CD8-positive, alpha-beta memory T cell (primary cell): ENCODE measurements at regions not wholly inside any gene's neighbourhood (a gene's known extent, or its start where the extent isn't known, plus 50 kb on each side); places are given as distances from the start of the nearest gene placed in this dataset.

ENCODE experiments used
- CTCF ChIA-PET: fragments of 350-600 bp; sonication (Branson Sonifier 250); formaldehyde crosslinking; loops from one replicate; lab custom pipeline; 2021; ENCODE audit warnings: antibody characterized with exemption; lab: Charles Lee
- POLR2A ChIA-PET: fragments of 350-600 bp; sonication (Branson Sonifier 250); formaldehyde crosslinking; loops from one replicate; lab custom pipeline; 2021; ENCODE audit warnings: antibody characterized with exemption; lab: Charles Lee
- DNase-seq, 5 donors: peaks; one replicate each; pipeline versions ENCODE4 v3.0.0 to v3.0.0-alpha.2; 2020 to 2022; ENCODE audit warnings: mixed read lengths in 1 of 5
- H3K27ac ChIP-seq: one replicate; pipeline ENCODE4 v1.7.0; 2013; ENCODE audit warnings: low read depth, mild to moderate bottlenecking, low read length, moderate library complexity
- H3K27me3 ChIP-seq: 2 replicates; pipeline ENCODE4 v1.7.0; 2013; ENCODE audit warnings: low read length, mild to moderate bottlenecking; ENCODE audit not compliant: insufficient read depth, poor library complexity, severe bottlenecking
- H3K36me3 ChIP-seq: 2 replicates; pipeline ENCODE4 v1.7.0; 2013; ENCODE audit warnings: mild to moderate bottlenecking, low read length, moderate library complexity; ENCODE audit not compliant: insufficient read depth
- H3K4me1 ChIP-seq: 2 replicates; pipeline ENCODE4 v1.7.0; 2013; ENCODE audit warnings: mild to moderate bottlenecking, low read length, moderate library complexity; ENCODE audit not compliant: insufficient read depth
- H3K4me3 ChIP-seq: 2 replicates; pipeline ENCODE4 v1.7.0; 2013; ENCODE audit warnings: mild to moderate bottlenecking, low read length
- H3K9me3 ChIP-seq: 2 replicates; pipeline ENCODE4 v1.7.0; 2013; ENCODE audit warnings: mild to moderate bottlenecking, low read length
- H3K27ac Mint-ChIP-seq, 8 donors: one replicate each; pipeline ENCODE4 v1.8.0; 2020 to 2021; ENCODE audit warnings: mixed read lengths in 8 of 8, mild to moderate bottlenecking in 6 of 8, inconsistent platforms in 3 of 8, moderate library complexity in 3 of 8
- H3K27me3 Mint-ChIP-seq, 2 donors: one replicate each; pipeline ENCODE4 v1.8.0; 2020 to 2021; ENCODE audit warnings: mixed read lengths in 2 of 2, mild to moderate bottlenecking in 1 of 2, moderate library complexity in 1 of 2
- H3K36me3 Mint-ChIP-seq, 3 donors: one replicate each; pipeline ENCODE4 v1.8.0; 2020 to 2021; ENCODE audit warnings: mixed read lengths in 3 of 3, inconsistent platforms in 1 of 3, mild to moderate bottlenecking in 1 of 3
- H3K4me1 Mint-ChIP-seq, 3 donors: one replicate each; pipeline ENCODE4 v1.8.0; 2020 to 2021; ENCODE audit warnings: mixed read lengths in 3 of 3, inconsistent platforms in 1 of 3, mild to moderate bottlenecking in 1 of 3
- H3K4me3 Mint-ChIP-seq, 7 donors: one replicate each; pipeline ENCODE4 v1.8.0; 2020 to 2021; ENCODE audit warnings: mixed read lengths in 7 of 7, mild to moderate bottlenecking in 6 of 7, moderate library complexity in 4 of 7, inconsistent platforms in 2 of 7
- H3K9me3 Mint-ChIP-seq, 5 donors: one replicate each; pipeline ENCODE4 v1.8.0; 2020 to 2022; ENCODE audit warnings: mixed read lengths in 5 of 5, mild to moderate bottlenecking in 3 of 5, moderate library complexity in 2 of 5, inconsistent platforms in 1 of 5

DNA sequence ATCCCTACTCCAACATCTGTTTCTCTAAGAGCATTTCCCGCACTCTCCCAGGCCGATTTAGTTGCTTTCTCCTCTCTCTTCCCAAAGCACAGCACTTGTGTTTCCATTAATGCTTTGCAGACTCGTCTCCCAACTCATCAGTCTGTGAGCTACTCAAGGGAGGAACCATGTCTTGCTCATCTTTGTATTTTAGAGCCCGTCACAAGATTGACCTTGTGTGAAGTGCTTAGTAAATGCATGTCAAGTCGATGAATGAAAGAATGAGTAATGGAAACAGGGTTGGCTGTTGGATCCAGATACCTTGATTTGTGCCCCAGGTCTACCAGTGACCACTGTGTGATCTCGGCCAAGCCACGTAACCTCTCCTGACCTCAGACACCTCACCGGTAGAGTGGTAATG lies 99.3 kb downstream of the KLF4 start:
- H3K27ac Mint-ChIP-seq = peak overlapping the region in 1 of 8 donors; percentile 16
- CTCF ChIA-PET = no interaction called here
- no peaks in the 10 kb centered on the region for H3K27me3 ChIP-seq

DNA sequence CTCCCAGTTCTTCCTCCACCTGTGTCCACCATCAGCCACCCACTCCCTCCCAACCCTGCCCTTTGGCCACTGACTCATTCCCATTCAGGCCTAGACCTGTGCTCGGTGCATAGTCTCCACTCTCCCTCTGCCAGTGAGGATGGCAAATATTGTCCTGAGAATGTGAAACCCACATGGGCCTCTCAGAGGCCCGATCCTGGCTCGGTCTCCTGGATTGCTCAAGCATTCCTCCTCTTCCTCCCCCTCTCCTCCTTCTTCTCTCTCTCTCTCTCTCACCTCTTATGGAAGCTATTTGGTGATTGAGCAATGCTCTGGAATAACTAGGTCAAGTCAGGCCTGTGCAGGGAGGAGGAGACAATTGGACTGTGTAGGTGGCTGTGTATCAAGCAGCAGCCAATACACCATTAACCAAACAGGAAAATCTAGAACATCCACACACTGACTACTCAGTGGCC lies 99.9 kb downstream of the KLF4 start:
- Histone ChIP-seq H3K4me1 (no peaks in the 10 kb centered on the region), H3K27me3 (no peaks in the 10 kb centered on the region), H3K4me3 (no peak overlapping the region), H3K36me3 (no peaks in the 10 kb centered on the region), H3K9me3 (no peaks in the 10 kb centered on the region), H3K27ac (no peak overlapping the region)
- H3K36me3 Mint-ChIP-seq = no peaks in the 10 kb centered on the region
- DNase-seq = no peak
- ChIA-PET CTCF (no interaction called here), POLR2A (no interaction called here)
- no peaks in the 10 kb centered on the region for H3K4me1 Mint-ChIP-seq
- no peak overlapping the region for H3K4me3 Mint-ChIP-seq
- no peaks in the 10 kb centered on the region for H3K9me3 Mint-ChIP-seq
- peaks cover 4 to 10% of the 10 kb centered on the region in 2 donors for H3K27me3 Mint-ChIP-seq
- no peak overlapping the region for H3K27ac Mint-ChIP-seq

More for the DNA sequence above, 99.3 kb downstream of the KLF4 start:
- H3K4me1 ChIP-seq = no peaks in the 10 kb centered on the region
- H3K4me1 Mint-ChIP-seq = no peaks in the 10 kb centered on the region
- no peaks in the 10 kb centered on the region for H3K36me3 ChIP-seq
- no peak overlapping the region for H3K27ac ChIP-seq
- POLR2A ChIA-PET = no interaction called here
- peaks cover 4 to 10% of the 10 kb centered on the region in 2 donors for H3K27me3 Mint-ChIP-seq
- H3K9me3 Mint-ChIP-seq = no peaks in the 10 kb centered on the region
- no peak overlapping the region for H3K4me3 Mint-ChIP-seq
- no peak overlapping the region for H3K4me3 ChIP-seq
- H3K36me3 Mint-ChIP-seq = no peaks in the 10 kb centered on the region
- DNase-seq = no peak
- no peaks in the 10 kb centered on the region for H3K9me3 ChIP-seq

DNA sequence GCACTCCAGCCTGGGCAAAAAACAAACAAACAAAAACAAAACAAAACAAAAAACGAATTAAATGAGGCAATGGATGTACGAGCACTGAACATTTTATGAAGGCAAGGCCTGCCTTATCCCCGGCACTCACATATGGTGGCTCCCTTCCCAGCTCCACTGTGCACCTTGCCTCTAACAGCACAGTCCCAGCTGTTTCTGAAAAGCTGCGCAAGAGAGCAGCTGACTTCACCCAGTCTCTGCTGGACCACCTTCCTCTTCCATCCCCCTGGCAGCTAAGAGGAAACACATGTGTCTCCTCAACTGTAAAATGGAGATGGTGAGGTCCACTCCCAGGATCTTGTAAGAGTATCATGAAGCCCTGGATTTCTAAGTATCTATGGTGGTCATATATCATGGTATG lies 100.7 kb downstream of the KLF4 start:
- Mint-ChIP-seq H3K9me3 (no peaks in the 10 kb centered on the region), H3K27ac (no peak overlapping the region), H3K36me3 (no peaks in the 10 kb centered on the region), H3K4me1 (no peaks in the 10 kb centered on the region), H3K27me3 (peaks cover 10 to 11% of the 10 kb centered on the region in 2 donors), H3K4me3 (no peak overlapping the region)
- Histone ChIP-seq H3K36me3 (no peaks in the 10 kb centered on the region), H3K27ac (no peak overlapping the region), H3K4me3 (no peak overlapping the region), H3K9me3 (no peaks in the 10 kb centered on the region), H3K27me3 (no peaks in the 10 kb centered on the region), H3K4me1 (no peaks in the 10 kb centered on the region)
- ChIA-PET CTCF (no interaction called here), POLR2A (no interaction called here)
- no peak for DNase-seq

DNA sequence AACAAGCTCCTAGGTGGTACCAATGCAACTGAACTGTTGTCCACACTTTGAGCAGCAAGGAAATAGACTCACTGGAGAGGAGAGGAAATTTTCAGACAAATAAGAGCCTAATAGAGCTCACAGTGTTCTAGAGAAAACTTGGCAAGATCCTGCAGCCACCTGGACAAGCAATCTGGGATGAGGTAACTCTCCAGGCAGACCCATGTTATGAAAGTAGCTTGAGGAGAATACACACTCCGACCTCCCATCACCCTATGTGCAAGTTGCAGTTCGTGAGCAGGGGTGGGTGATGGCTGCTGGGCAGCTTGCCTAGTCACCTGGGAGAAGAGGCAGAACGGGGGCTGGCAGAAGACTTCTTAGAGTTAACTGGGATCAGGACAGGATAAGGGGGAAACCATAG lies 102.2 kb downstream of the KLF4 start:
- Histone ChIP-seq H3K4me3 (no peak overlapping the region), H3K4me1 (no peaks in the 10 kb centered on the region), H3K27me3 (no peaks in the 10 kb centered on the region), H3K9me3 (no peaks in the 10 kb centered on the region), H3K36me3 (no peaks in the 10 kb centered on the region), H3K27ac (no peak overlapping the region)
- Mint-ChIP-seq H3K27me3 (peaks cover 11 to 13% of the 10 kb centered on the region in 2 donors), H3K27ac (no peak overlapping the region), H3K36me3 (no peaks in the 10 kb centered on the region), H3K9me3 (no peaks in the 10 kb centered on the region), H3K4me3 (no peak overlapping the region), H3K4me1 (no peaks in the 10 kb centered on the region)
- CTCF ChIA-PET = no interaction called here
- POLR2A ChIA-PET = no interaction called here
- DNase-seq = no peak

DNA sequence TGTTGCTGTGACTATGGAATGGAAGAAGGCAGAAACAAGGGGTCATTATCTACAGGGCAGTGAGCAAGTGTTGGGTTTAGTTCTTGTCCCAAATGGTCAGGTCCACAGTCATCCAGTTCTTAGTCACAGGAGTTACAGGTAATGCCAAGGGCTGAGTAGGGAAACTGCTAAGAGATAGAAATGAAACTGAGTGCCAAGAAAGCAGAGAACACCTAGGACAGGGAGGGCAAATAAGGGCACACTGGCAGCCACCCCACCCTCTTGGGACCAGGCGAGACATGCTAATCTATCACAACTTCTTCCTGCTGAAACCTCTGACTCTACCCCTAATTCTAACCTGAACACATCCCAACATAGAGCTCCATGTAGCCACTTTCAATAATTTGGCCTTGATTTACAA lies 103.2 kb downstream of the KLF4 start:
- DNase-seq = no peak
- H3K27me3 Mint-ChIP-seq = peaks cover 6 to 16% of the 10 kb centered on the region in 2 donors
- H3K4me3 Mint-ChIP-seq = no peak overlapping the region
- H3K9me3 Mint-ChIP-seq = no peaks in the 10 kb centered on the region
- POLR2A ChIA-PET = no interaction called here
- Histone ChIP-seq H3K27ac (no peak overlapping the region), H3K9me3 (no peaks in the 10 kb centered on the region), H3K4me3 (no peak overlapping the region), H3K36me3 (no peaks in the 10 kb centered on the region), H3K27me3 (no peaks in the 10 kb centered on the region), H3K4me1 (no peaks in the 10 kb centered on the region)
- peak overlapping the region in 1 of 8 donors; percentile 11 for H3K27ac Mint-ChIP-seq
- CTCF ChIA-PET = interaction anchor here (0.6 kb wide), 1 partner anchor 28 kb away, joined by 4 read pairs; no protein-coding TSS in a partner anchor
- H3K36me3 Mint-ChIP-seq = no peaks in the 10 kb centered on the region
- H3K4me1 Mint-ChIP-seq = no peaks in the 10 kb centered on the region
